ENCODE measurements at regions not wholly inside any gene's neighbourhood (a gene's known extent, or its start where the extent isn't known, plus 50 kb on each side); places are given as distances from the start of the nearest gene placed in this dataset.

DNA sequence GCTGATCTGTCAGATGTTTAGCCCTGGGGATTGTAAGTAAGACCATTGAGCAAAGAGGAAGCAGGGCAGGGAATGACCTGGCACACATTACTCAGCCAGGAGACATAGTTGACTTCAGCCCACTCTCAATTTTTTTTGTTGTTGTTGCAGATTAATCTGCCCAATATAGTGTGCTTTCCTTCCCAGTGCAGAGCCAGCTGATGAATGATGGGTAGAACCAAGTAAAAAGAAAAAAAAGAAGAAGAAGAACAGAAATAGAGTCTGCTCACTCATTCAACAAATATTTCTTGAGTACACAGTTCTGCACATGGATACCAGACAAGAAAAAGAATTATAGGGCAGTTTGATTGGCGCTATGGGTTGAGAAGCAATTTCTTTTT is 292.7 kb downstream of the ETS1 start:
- TF ChIP-seq, protein P1, sequence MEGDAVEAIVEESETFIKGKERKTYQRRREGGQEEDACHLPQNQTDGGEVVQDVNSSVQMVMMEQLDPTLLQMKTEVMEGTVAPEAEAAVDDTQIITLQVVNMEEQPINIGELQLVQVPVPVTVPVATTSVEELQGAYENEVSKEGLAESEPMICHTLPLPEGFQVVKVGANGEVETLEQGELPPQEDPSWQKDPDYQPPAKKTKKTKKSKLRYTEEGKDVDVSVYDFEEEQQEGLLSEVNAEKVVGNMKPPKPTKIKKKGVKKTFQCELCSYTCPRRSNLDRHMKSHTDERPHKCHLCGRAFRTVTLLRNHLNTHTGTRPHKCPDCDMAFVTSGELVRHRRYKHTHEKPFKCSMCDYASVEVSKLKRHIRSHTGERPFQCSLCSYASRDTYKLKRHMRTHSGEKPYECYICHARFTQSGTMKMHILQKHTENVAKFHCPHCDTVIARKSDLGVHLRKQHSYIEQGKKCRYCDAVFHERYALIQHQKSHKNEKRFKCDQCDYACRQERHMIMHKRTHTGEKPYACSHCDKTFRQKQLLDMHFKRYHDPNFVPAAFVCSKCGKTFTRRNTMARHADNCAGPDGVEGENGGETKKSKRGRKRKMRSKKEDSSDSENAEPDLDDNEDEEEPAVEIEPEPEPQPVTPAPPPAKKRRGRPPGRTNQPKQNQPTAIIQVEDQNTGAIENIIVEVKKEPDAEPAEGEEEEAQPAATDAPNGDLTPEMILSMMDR (IDR thresholded peaks at IDR 0.05) = no peak
- Mint-ChIP-seq H3K27me3 (ENCODE audit: unreplicated experiment) (no peaks in the 10 kb centered on the region), H3K36me3 (ENCODE audit: unreplicated experiment) (no peaks in the 10 kb centered on the region), H3K27ac (ENCODE audit: unreplicated experiment) (peak overlapping the region; percentile 83), H3K4me3 (ENCODE audit: unreplicated experiment) (no peak overlapping the region), H3K4me1 (ENCODE audit: unreplicated experiment) (peaks cover 76% of the 10 kb centered on the region), H3K9me3 (ENCODE audit: unreplicated experiment) (no peaks in the 10 kb centered on the region)
- no peak for DNase-seq (ENCODE audit: extremely low spot score, unreplicated experiment)

DNA sequence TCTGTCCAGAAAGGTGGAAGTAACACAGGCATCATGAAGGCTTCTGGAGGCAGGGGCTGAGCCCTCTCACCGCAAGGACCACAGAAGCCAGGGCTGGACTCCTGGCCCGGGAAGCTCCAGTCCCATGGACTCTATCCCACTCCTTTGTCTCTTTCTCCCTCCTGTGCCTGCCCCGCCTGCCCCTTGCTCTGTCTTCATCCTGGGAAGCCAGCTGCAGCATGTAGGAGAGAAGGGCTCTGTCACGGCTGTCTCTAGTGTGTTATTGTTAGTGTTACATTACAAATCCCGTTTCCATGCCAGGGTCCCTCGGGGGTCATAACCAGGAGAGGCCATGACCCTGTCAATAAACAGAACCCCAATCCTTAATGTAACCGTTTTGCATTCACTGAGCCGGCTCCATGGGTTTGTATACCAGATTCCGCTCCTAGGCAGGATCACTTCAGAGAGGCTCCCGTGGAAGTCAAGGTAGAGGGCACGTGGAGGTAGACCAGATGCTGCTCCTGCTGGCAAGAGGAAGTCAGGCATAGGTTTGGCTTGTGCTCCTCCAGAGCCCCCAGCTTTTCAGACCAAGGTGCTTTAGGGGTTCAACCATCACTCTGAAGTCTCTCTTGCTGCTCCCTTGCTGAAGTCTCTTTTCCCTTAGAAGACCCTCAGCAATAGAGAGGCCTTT is 293.2 kb downstream of the ETS1 start:
- H3K4me1 Mint-ChIP-seq (ENCODE audit: unreplicated experiment) = peaks cover 71% of the 10 kb centered on the region
- no peak overlapping the region for H3K4me3 Mint-ChIP-seq (ENCODE audit: unreplicated experiment)

DNA sequence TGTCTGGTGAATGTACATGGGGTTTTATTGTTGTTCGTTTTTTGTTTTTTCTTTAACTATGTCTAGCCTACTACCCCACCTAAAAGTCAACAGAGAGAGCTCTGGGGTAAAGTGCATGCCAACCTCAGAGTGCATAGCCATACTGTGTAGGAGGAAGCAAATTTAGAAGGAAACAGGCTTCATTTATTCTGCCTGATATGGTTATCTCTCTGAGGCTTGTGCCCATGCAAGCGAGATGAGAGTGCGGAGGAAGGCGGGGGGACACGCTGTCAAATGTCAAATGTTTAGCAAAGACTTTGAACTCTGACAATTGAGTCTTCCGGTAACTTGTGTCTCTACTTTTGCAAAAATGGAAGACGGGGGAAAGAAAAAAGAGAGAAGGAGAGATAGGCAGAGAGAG is 295.5 kb downstream of the ETS1 start:
- H3K27me3 Mint-ChIP-seq (ENCODE audit: unreplicated experiment) = no peaks in the 10 kb centered on the region
- no peaks in the 10 kb centered on the region for H3K9me3 Mint-ChIP-seq (ENCODE audit: unreplicated experiment)
- no peak for DNase-seq (ENCODE audit: extremely low spot score, unreplicated experiment)
- TF ChIP-seq, protein P1 (IDR thresholded peaks at IDR 0.05) = no peak
- H3K36me3 Mint-ChIP-seq (ENCODE audit: unreplicated experiment) = no peaks in the 10 kb centered on the region
- no peak overlapping the region for H3K4me3 Mint-ChIP-seq (ENCODE audit: unreplicated experiment)
- H3K27ac Mint-ChIP-seq (ENCODE audit: unreplicated experiment) = peak overlapping the region; percentile 23
- peaks cover 53% of the 10 kb centered on the region for H3K4me1 Mint-ChIP-seq (ENCODE audit: unreplicated experiment)

More for the DNA sequence above, 293.2 kb downstream of the ETS1 start:
- H3K36me3 Mint-ChIP-seq (ENCODE audit: unreplicated experiment) = no peaks in the 10 kb centered on the region
- no peaks in the 10 kb centered on the region for H3K9me3 Mint-ChIP-seq (ENCODE audit: unreplicated experiment)
- no peak for DNase-seq (ENCODE audit: extremely low spot score, unreplicated experiment)
- H3K27ac Mint-ChIP-seq (ENCODE audit: unreplicated experiment) = peak overlapping the region; percentile 83
- TF ChIP-seq, protein P1 (IDR thresholded peaks at IDR 0.05) = no peak
- no peaks in the 10 kb centered on the region for H3K27me3 Mint-ChIP-seq (ENCODE audit: unreplicated experiment)

DNA sequence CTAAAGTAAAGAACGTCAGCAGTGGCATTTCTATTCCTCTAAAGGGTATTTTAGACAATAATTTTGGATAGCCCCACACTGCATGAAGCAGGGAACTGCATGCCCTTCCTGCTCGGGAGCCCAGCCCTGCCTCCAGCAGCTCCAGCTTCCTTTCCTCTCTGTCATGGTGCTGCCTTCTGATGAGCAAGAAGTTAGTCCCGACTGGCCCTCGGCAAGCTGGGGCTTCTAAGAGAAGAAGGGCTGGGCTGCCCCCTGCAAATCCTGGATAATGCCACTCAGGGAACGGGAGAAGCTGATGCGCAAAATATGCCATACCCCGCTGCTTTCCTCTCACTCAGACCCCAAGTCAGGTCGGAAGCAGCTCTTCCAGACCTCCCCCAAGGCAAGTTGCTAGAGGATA is 296.4 kb downstream of the ETS1 start:
- TF ChIP-seq, protein P1 (IDR thresholded peaks at IDR 0.05) = no peak
- Mint-ChIP-seq H3K27me3 (ENCODE audit: unreplicated experiment) (no peaks in the 10 kb centered on the region), H3K36me3 (ENCODE audit: unreplicated experiment) (no peaks in the 10 kb centered on the region), H3K4me3 (ENCODE audit: unreplicated experiment) (no peak overlapping the region), H3K4me1 (ENCODE audit: unreplicated experiment) (peaks cover 61% of the 10 kb centered on the region), H3K27ac (ENCODE audit: unreplicated experiment) (peak overlapping the region; percentile 16), H3K9me3 (ENCODE audit: unreplicated experiment) (no peaks in the 10 kb centered on the region)
- DNase-seq (ENCODE audit: extremely low spot score, unreplicated experiment) = no peak

DNA sequence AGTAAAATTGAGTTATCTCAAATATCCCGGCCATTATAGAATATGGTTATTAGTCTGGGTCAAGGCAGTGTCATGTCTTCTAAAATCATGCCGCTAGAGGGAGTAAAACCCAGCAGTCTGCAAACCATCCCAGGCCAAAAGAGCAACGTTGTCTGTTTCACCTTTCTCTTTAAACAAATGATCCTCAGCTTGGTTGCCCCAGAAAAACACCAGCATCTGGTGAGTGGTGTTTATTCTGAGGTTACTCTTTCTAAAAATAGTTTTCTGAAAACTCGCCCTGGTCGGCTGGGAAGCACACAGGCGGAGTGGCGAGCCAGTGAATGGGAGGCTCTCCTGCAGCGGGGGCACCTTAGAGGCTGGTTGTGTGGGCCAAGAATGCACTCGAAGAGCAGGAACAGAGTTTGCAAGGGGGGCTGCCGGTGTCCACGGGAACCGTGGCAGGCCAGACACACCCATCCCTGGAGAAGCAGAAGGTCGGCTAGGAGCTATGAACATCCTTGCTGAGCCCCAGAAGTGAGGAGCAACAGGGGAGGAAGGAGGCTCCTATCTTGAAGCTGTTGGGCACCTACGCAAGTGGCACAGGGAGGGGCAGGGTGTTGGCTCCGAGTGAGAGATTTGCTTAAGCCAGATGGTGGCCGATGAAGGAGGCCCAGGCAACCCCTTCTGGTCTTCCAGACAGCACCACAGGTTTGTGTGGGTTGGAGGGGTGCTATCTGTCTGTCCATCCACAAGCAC is 297.1 kb downstream of the ETS1 start:
- H3K27me3 Mint-ChIP-seq (ENCODE audit: unreplicated experiment) = no peaks in the 10 kb centered on the region
- H3K9me3 Mint-ChIP-seq (ENCODE audit: unreplicated experiment) = no peaks in the 10 kb centered on the region
- TF ChIP-seq, protein P1 (IDR thresholded peaks at IDR 0.05) = peak; percentile 90
- DNase-seq (ENCODE audit: extremely low spot score, unreplicated experiment) = no peak
- no peak overlapping the region for H3K4me3 Mint-ChIP-seq (ENCODE audit: unreplicated experiment)
- H3K36me3 Mint-ChIP-seq (ENCODE audit: unreplicated experiment) = no peaks in the 10 kb centered on the region
- H3K27ac Mint-ChIP-seq (ENCODE audit: unreplicated experiment) = peak overlapping the region; percentile 84
- peaks cover 64% of the 10 kb centered on the region for H3K4me1 Mint-ChIP-seq (ENCODE audit: unreplicated experiment)

Measured in osteocyte (in vitro differentiated cells).